Adipose tissue (tissue), 3 donors: ENCODE measurements at regions not wholly inside any gene's neighbourhood (a gene's known extent, or its start where the extent isn't known, plus 50 kb on each side); places are given as distances from the start of the nearest gene placed in this dataset.

Experiments used
- H3K27ac ChIP-seq: one replicate; pipeline ENCODE4 v1.5.1; 2013; ENCODE audit warnings: low read depth, low read length
- WGBS, 3 donors: extraction: QIAGEN DNeasy Blood & Tissue Kit; methylation state at CpG; one replicate each; pipeline ENCODE4 v1.1.7; 2013; 5-methylcytosine and 5-hydroxymethylcytosine counted together
- donor health status: healthy with polysubstance abuse.
- donor health status: Bipolar disorder and iron deficiency.
- donor health status: healthy.

DNA sequence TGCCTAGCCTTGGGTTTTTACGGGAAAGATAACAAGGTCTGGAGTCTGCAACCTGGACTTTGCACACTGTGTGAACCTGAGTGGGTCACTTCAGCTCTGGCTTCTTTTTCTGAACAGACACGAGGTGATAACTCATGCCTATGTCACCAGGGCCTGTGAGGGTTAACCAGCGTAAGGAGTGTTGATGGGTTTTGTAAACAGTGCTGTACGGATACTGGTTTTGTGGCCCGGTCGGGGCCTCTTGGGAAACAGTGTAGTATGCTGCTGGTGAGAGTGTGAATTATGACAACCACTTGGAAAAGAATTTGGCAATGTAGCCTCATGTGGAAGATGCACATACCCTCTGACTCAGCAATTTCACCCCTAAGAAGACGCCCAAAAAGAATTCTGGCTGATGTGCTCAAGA is 266.8 kb downstream of the MN1 start:
- H3K27ac ChIP-seq = no peak overlapping the region

GRCh38 chr22:27535452-27535851 is 266.1 kb downstream of the MN1 start:
- no peak overlapping the region for H3K27ac ChIP-seq
- 97 to 100% (median 98%) methylated on average over 2 of the region's 2 CpGs for WGBS, 3 donors

More for the DNA sequence above, 266.8 kb downstream of the MN1 start:
- 44 to 59% (median 57%) methylated on average over 7 of the region's 7 CpGs for WGBS, 3 donors

DNA sequence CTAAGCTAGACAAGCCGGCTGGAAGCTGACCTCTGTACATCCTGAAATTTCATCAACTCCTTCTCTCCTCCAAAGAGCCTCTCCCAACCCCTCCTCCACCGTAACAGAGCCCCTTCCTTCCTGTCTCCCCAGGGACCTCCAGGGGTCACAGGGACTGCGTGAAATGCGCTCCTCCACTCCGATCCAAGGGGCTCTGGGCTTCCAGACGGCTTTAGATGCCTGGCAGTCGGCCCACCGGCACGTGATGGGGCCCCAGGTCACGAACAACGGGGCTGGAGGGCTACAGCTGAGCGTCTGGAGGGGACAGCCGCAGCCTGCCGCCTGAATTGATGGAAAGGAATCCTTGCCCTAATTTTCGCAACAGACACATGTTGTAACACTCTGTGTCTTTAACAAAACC is 264.1 kb downstream of the MN1 start:
- 22 to 55% (median 28%) methylated on average over 15 of the region's 15 CpGs for WGBS, 3 donors

GRCh38 chr22:27538666-27539065 is 262.9 kb downstream of the MN1 start:
- H3K27ac ChIP-seq = no peak overlapping the region
- 70 to 78% (median 73%) methylated on average over 13 of the region's 13 CpGs for WGBS, 3 donors

More for the DNA sequence above, 264.1 kb downstream of the MN1 start:
- no peak overlapping the region for H3K27ac ChIP-seq

DNA sequence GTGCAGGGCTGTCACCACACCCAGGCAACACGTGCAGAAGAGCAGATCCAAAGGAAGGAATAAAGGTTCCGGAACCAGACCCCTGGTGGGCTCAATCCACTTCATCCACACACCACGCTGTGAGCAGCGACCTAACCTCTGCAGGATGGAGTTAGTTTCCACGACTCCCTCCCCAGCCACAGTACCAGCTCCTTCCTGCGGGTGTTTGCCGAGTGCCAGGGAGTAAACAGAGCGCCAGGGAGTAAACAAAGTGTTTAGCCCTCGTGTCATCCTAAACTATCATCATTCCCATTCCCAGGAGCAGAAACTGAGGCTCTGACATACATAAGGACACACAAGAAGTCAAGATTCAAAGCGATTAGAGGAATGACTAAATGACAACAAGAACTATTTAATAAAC is 261.3 kb downstream of the MN1 start:
- no peak overlapping the region for H3K27ac ChIP-seq
- WGBS, 3 donors = 65 to 83% (median 82%) methylated on average over 10 of the region's 10 CpGs

DNA sequence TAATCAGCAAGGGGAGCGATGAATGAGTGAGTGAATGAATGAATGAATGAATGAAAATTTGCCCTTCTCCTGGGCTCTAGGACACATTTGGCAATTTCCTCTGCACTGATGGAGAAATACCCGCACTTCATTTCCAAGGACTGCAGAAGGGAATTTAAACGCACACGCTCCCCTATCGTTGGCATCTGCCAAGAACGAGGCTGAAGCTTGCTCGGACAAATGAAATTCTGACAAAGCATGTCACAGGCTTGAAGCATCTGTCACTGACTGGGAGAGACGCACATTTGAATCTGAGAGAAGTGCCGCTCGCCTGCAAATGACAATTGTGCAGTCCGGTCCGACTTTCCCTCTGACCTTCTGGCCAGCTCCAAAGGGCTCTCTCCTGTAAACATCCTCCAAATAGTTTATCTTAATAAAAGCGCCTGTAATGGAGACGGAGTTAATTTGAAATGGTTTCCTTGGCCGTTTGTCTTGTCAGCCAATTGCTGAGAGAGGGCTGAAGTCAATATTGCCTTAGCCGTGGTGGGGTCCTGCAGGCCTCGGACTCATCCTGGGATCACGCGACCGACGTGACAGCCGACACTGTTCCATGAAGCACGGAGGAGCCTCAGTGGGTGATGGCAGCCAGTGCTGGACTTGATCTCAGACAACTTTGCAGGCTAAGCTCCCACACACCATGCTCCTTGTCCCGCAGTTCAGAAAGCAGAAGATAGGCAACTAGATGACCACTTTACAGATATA is 260.7 kb downstream of the MN1 start:
- WGBS, 3 donors = 77 to 83% (median 80%) methylated on average over 24 of the region's 24 CpGs
- H3K27ac ChIP-seq = no peak overlapping the region

- 81 to 91% (median 90%) methylated on average over 14 of the region's 14 CpGs for WGBS, 3 donors
- no peak overlapping the region for H3K27ac ChIP-seq
Measured at GRCh38 chr22:27541836-27542235, 259.7 kb downstream of the MN1 start.

DNA sequence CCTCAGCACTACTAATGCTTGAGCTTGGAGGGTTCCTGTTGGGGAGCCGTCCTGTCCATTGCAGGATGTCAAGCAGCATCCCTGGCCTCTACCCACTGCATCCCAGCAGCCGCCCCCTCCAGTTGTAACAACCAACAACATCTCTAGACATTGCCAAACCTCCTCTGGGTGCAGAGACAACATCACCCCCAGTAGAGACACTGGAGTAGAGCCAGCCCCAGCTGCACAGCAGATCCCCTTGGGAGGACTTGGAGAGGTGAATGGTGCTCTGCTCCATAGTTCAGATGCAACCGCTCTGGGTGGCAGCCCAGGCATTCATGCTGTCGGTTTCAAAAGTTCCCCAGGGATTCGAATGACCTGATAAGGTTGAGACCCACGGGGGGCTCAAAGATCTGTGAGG is 259.0 kb downstream of the MN1 start:
- no peak overlapping the region for H3K27ac ChIP-seq
- 69 to 79% (median 75%) methylated on average over 6 of the region's 6 CpGs for WGBS, 3 donors

DNA sequence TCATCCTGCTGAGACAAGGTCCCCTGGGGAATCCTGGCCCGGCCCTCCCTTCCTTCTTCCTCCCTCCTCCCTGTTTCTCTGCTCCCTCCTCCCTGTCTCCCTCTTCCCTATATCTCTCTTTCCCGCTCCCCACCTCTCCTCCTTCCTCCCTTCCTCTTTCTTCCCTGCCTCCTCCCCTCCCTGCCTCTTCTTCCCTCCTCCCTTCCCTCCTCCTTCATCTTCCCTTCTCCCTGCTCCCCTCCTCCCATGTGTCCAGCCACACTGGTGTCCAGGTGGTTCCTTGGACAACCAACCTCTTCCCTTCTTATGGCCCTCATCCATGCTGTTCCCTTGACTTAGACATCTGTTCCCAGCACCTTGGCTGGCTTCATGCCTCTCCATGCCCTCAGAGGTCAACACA is 258.1 kb downstream of the MN1 start:
- H3K27ac ChIP-seq = no peak overlapping the region
- 50 to 72% (median 64%) methylated on average over 1 to 2 of the region's 2 CpGs for WGBS, 3 donors

DNA sequence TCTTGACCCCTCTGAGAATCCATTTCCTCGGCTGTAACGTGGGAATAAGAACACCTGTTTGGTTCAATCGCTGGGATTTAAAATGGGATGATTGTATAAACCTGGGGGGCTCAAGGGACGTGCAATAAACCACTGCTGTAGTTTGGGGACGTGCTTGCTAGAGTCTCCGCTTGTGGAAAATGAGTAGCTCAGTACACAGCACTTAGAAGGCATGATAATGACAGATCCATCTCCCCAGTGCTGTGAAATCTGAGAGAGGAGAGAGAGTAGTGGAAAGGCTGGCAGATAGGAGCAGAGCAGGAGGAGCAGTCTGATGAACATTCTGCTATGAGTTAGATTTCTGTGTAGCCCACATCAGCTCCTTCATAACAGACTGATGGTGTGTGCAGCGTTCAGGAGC is 256.5 kb downstream of the MN1 start:
- H3K27ac ChIP-seq = no peak overlapping the region
- WGBS, 3 donors = 53 to 81% (median 72%) methylated on average over 7 of the region's 7 CpGs

GRCh38 chr22:27546157-27546935 is 255.2 kb downstream of the MN1 start:
- H3K27ac ChIP-seq = no peak overlapping the region
- 75 to 77% (median 76%) methylated on average over 18 of the region's 18 CpGs for WGBS, 3 donors

GRCh38 chr22:27551402-27551801 is 250.2 kb downstream of the MN1 start:
- H3K27ac ChIP-seq = no peak overlapping the region
- whole genome bisulfite sequencing, 3 donors = 87 to 91% (median 87%) methylated on average over 7 of the region's 7 CpGs

GRCh38 chr22:27552176-27552575 is 249.4 kb downstream of the MN1 start:
- WGBS, 3 donors = 88 to 93% (median 91%) methylated on average over 7 of the region's 7 CpGs
- no peak overlapping the region for H3K27ac ChIP-seq

GRCh38 chr22:27552863-27553262 is 248.7 kb downstream of the MN1 start:
- WGBS, 3 donors = 93 to 96% (median 94%) methylated on average over 1 of the region's 1 CpG
- H3K27ac ChIP-seq = no peak overlapping the region

DNA sequence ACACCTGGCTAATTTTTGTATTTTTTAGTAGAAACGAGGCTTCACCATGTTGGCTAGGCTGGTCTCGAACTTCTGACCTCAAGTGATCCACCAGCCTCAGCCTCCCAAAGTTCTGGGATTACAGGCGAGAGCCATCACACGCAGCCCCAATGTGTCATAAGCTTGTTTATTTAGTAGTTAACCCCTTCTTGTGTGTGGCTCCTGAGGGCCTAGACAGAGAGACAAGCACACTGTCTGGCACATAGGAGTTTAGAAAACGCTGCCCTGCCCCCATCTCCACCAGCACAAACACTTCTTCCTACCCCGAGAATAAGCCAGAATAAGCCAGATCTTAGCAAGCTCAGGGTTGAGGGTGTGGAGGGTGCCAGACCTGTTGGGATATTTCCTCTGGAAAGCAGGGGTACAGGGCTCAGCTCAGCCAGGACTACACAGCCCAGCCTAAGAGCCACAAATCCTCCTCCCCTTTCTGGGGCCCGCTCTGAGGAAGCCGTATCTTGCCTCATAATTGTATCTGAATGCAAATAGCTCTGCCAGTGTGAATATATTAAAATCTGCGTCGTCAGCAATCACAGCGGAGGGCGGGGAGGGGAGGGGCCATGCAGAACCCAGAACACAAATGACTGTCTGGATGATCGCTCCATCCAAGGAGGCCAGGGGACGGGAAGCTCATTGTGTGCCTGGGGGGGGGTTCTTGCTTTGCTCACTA is 247.3 kb downstream of the MN1 start:
- WGBS, 3 donors = 42 to 43% (median 42%) methylated on average over 14 of the region's 14 CpGs
- no peak overlapping the region for H3K27ac ChIP-seq

DNA sequence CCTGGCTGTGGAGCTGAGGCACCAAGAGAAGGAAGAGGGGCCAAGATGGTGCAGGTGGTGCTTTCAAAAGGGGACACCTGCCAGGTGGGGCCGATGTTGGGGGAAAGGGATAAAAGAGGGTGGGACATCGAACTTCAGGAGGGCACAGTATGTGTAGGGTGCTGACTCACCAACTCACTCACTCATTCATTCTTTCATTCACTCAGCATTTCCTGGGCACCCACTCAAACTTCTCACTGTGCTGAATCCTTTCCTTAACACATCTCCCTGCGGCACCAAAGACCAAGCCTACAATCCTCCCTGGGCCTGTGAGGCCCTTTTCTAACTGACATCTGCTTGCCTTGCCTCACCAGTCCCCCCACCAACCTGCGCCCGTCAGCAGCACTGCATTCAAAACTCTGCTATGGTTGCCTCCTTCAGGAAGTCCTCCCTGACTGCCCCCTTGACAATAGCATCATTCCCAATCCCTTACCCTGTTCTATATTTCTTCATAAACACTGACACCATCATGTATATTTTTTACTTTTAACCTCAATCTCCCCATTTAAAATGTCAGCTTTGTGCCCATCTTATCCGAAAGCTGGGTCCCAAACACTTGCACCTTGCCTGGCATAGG is 246.6 kb downstream of the MN1 start:
- H3K27ac ChIP-seq = no peak overlapping the region
- 78 to 85% (median 81%) methylated on average over 6 of the region's 6 CpGs for WGBS, 3 donors

DNA sequence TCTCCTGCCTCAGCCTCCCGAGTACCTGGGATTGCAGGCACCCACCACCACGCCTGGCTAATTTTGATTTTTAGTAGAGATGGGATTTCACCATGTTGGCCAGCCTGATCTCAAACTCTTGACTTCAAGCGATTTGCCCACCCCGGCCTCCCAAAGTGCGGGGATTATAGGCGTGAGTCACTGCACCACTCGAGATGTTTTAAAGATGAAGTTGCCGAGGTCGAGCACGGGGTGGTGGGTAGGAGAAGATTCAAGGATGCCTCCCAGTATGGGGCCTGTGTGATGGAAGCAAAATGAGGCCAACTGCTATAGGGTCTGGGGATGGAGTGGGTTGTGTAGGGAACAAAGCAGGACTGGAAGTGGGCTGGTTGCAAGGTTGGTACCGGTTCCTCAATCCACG is 245.2 kb downstream of the MN1 start:
- H3K27ac ChIP-seq = no peak overlapping the region
- WGBS, 3 donors = 90 to 93% (median 93%) methylated on average over 12 of the region's 12 CpGs

- no peak overlapping the region for H3K27ac ChIP-seq
- WGBS, 3 donors = 69 to 84% (median 78%) methylated on average over 12 of the region's 12 CpGs
Measured at GRCh38 chr22:27557286-27558008, 244.1 kb downstream of the MN1 start.
